AG10803 (cell line): ENCODE measurements at regions not wholly inside any gene's neighbourhood (a gene's known extent, or its start where the extent isn't known, plus 50 kb on each side); places are given as distances from the start of the nearest gene placed in this dataset.

Experiments used
- DNase-seq: peaks from one replicate; pipeline ENCODE4 v3.0.0; 2010; ENCODE audit warnings: low read depth
- H3K4me3 ChIP-seq: 2 replicates; pipeline ENCODE4 v1.5.1; 2011; ENCODE audit warnings: mild to moderate bottlenecking, low read length, control low read depth
- TF ChIP-seq, protein P1 (sequence below): conservative IDR thresholded peaks from 2 replicates; pipeline ENCODE4 v1.5.1; 2011; ENCODE audit warnings: mild to moderate bottlenecking, low read length, control low read depth, inconsistent platforms

GRCh38 chr4:41883988-41884734, 51.1 kb upstream of the TMEM33 start:
- DNase-seq = no peak
- no peak overlapping the region for H3K4me3 ChIP-seq
- TF ChIP-seq, protein P1, sequence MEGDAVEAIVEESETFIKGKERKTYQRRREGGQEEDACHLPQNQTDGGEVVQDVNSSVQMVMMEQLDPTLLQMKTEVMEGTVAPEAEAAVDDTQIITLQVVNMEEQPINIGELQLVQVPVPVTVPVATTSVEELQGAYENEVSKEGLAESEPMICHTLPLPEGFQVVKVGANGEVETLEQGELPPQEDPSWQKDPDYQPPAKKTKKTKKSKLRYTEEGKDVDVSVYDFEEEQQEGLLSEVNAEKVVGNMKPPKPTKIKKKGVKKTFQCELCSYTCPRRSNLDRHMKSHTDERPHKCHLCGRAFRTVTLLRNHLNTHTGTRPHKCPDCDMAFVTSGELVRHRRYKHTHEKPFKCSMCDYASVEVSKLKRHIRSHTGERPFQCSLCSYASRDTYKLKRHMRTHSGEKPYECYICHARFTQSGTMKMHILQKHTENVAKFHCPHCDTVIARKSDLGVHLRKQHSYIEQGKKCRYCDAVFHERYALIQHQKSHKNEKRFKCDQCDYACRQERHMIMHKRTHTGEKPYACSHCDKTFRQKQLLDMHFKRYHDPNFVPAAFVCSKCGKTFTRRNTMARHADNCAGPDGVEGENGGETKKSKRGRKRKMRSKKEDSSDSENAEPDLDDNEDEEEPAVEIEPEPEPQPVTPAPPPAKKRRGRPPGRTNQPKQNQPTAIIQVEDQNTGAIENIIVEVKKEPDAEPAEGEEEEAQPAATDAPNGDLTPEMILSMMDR = no peak

- peak overlapping the region; percentile 5; the same call in 1 of the 2 replicates for H3K4me3 ChIP-seq
- DNase-seq = peak; percentile 22
- TF ChIP-seq, protein P1 = peak; percentile 82
Measured at GRCh38 chr4:41882625-41883347, 52.4 kb upstream of the TMEM33 start.

- peak overlapping the region; percentile 5; the same call in 1 of the 2 replicates for H3K4me3 ChIP-seq
- DNase-seq = no peak
- TF ChIP-seq, protein P1 = no peak
Measured at GRCh38 chr4:41881981-41882624, 53.1 kb upstream of the TMEM33 start.

DNA sequence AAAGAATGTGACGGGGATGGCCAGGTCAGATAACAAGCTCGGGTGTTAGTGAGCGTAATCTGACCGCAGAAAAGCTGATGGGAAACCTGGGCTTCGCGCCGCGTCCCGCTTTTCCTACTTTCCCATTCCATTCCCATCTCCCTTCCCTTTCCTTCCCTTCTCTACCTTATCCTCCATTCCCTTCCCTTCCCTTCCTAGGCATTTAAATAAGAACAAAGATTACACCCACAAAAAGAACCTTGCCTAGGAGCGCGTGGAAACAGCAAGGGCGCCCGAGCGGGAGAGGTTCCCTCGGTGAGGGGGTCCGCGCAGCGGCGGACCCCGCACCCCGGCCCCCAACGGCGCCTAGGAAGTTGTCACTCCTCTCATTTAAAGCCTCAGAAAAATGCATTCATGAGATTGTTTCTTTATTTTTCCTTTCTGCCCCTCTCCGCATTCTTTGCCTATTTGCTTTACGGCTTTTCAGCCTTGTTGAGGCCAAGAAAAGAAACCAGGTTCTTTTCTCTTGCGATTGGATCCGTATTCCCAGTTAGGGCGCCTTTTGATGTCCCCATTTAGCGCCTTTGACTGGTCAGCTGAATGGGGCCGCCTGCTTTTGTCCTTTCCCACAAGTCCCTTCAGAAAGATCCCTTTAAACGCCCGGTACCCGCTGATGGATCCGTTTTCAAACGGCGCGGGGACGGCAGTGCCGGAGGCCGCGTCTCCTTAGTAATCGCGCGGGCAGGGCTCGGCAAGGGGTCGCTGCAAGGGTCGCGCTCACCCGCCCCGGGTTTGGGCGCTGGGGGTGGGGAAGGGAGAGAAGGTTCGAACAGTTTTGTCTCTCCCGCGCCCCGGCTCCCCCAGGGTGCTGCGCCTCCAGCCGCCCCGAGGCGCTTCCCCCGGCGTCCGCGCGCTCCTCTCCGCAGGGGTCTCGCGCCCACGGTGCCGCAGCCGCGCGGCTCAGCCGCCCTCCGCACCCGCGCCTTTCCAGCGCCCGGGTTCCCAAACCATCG, 54.1 kb upstream of the TMEM33 start:
- no peak for DNase-seq
- peak overlapping the region; percentile 22 for H3K4me3 ChIP-seq

DNA sequence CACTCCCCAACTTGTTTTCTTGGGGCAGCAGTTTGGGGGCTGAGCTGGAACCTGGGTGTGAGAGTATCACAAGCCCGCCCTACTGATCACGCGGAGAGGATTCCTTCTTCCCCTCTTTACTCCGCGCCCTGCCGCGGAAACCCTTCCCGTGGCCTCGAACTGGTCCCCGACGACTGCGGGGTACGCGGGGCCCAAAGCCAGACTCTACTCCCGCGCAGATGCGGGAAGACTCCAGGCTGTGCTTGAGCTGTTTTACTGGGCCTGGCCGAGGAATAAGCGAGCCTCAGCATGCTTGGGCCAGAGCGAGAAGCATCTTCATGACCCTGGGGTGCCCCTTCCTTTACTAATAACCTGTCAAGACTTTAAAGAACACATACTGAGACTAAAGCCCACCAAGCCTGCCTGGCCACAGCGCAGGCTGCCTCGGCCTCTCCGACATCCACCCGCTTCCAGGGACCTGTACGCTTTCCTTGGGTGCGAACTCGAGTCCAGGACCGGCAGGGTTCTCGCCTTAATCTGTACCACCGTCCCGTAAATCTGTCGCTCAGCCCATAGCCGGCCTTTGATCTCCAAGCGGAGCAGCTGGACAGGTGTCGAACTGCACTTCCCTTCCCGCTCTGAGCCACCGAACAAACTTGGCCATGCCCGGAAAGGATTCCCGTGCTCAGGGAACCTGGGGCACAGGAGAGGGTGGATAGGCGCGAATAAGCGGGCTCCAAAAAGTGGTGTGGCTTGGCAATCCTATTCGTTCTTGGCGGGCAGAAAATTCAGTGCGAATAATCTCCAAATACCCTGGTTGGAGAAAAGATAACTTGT, 55.0 kb upstream of the TMEM33 start:
- no peak overlapping the region for H3K4me3 ChIP-seq
- DNase-seq = no peak
- TF ChIP-seq, protein P1 = no peak

More for the DNA sequence above, 54.1 kb upstream of the TMEM33 start:
- TF ChIP-seq, protein P1 = no peak

DNA sequence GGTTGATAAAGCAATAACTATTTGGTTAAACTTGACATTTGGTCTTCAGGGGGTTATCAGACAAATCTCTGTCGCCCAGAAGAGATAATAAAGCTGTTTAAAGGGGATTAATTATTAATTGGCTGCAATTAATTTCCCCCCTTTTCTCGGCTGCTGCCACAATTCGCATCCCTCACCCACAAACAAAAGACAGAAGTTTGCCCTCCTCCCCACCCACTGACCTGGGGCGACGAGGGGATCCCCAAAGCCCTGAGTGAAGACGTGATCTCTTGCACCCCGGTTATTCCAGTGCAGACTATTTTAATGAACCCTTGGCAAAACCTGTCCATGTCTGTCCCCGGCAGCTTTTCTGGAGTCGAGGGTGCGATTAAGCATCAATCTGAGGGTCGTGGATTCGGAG, 55.7 kb upstream of the TMEM33 start:
- TF ChIP-seq, protein P1 = no peak
- DNase-seq = no peak
- no peak overlapping the region for H3K4me3 ChIP-seq
